Stimulated activated CD4-positive, alpha-beta T cell treated with anti-CD3 and anti-CD28 coated beads, Interleukin-12 subunit alpha, Interleukin-12 subunit beta, amount 100 ng/mL, for 4 hours (primary cell): ENCODE measurements at regions not wholly inside any gene's neighbourhood (a gene's known extent, or its start where the extent isn't known, plus 50 kb on each side); places are given as distances from the start of the nearest gene placed in this dataset.
"Not testable (repeated sequence)": the region's sequence is repeated elsewhere in the genome, so short reads cannot be mapped to it uniquely, and the experiment has no call there.

Experiments used
- DNase-seq: peaks from one replicate; pipeline ENCODE4 v3.0.0-alpha.2; 2020

GRCh38 chr12:5328669-5329517, 103.0 kb upstream of the NTF3 start:
- no peak for DNase-seq

DNA sequence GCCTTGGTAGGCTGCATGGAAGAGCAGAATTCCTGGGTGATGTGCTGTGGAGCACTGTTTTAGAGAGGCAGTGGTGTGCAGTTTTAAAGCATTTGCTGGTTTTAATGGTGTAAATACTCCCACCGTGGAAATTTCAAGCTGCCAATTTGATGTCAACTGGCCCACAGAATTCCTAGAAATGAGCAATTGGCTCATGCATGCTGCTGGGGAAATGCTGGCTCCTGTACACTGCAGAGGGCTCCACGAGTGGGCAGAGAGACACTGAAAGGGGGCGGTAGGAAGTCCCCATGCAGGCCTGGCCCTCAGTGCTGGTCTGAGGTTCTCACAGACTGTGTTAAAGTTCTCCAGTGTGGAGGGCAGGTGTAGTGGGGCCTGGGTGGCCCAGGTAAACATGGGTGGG, 99.4 kb upstream of the NTF3 start:
- DNase-seq = no peak

- no peak for DNase-seq
Observed at GRCh38 chr12:5333096-5333495, 98.8 kb upstream of the NTF3 start.

DNA sequence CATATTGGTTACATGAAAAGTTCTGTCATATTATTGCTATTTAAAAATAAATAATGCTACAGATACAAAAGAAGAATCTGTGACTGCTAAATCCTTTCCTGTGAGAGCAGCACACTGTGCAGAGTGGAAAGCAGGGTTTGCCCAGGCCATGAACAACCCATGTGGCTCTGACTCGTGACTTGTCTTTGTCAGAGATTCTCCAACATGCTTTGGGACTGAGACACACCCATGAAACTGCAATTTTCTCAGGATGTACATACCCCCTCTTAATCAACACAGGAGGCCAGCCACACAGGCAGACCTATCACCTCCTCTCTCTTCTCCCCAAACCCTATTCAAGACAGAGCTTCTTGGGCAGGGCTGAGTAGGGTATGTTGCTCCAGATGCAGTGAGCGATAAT, 96.8 kb upstream of the NTF3 start:
- no peak for DNase-seq

- not testable (repeated sequence) for DNase-seq
Observed at GRCh38 chr12:5341086-5341485, 90.8 kb upstream of the NTF3 start.

- no peak for DNase-seq
Observed at GRCh38 chr12:5343711-5344110, 88.2 kb upstream of the NTF3 start.

GRCh38 chr12:5344131-5344530, 87.8 kb upstream of the NTF3 start:
- DNase-seq = no peak

GRCh38 chr12:5345534-5345933, 86.4 kb upstream of the NTF3 start:
- DNase-seq = no peak

DNA sequence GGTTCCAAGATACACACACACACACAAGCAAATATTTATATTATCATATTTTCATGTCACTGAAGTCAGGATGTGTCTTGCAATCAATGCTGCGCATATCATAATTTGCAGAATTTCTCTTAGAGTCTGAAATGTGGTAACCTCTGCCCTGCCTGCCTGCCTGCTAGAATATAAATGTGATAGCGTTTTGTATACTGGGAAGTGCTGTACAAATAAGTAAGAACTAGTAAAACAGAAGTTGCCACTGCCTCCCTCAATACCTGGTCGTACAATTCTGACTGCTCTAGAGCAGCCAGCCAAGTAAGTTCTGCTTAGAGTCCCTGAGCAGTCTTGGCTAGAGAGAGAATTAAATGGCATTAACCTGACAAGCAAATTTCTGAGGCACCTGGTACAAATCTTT, 83.9 kb upstream of the NTF3 start:
- no peak for DNase-seq

GRCh38 chr12:5348491-5348890, 83.4 kb upstream of the NTF3 start:
- no peak for DNase-seq

DNA sequence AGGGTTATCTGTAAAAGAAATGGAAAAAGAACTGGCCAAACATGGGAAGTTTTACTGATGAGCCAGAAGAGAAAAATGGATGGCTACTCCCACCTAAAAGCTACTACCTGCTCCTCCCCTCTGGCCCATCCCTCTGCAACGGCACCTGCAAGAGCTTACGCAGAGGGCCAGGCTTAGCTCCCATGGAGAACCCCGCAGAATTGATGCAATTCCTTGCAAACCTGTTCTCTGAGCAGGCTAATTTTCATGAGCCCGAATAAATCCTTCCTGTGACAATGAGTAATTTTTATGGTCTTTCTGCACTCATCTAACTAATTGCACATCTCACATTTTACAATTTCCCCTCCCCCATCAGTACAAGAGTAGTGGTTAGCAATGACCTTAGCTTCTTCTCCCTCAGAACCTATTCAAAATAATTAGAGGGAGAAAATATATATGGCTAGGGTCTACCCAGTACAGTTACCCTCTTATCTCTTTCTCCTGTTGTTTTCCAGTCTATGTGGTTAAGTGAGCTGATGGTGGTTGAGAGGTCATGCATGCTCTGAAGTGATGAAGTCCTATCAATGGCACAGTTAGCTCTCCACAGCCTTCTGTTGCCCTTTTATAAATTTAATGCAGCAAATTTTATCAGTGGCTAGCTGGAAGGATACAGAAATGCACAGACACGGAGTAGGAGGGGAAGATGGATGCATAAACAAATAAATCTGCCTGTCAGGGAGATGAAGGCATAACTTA, 67.7 kb upstream of the NTF3 start:
- DNase-seq = no peak

DNA sequence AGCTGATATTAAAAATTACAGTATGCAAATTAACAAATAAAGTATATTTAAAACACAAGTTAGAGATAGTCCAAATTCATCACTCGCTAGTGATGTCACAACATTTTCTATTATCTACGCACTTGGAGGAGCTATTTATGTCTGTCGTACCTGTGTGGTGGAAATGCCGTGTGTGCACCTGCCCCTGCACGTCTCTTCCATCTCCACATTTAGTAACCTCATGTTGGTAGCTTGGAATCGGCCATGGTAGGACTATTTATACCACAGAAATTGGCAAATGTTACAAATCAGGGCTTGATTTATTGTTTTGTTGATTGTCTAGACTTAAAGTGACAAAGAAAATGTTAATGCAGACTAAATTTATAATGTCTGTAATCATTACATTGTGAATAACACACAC, 62.6 kb upstream of the NTF3 start:
- DNase-seq = no peak

- no peak for DNase-seq
Observed at GRCh38 chr12:5371631-5372030, 60.3 kb upstream of the NTF3 start.

GRCh38 chr12:5374713-5375112, 57.2 kb upstream of the NTF3 start:
- no peak for DNase-seq

DNA sequence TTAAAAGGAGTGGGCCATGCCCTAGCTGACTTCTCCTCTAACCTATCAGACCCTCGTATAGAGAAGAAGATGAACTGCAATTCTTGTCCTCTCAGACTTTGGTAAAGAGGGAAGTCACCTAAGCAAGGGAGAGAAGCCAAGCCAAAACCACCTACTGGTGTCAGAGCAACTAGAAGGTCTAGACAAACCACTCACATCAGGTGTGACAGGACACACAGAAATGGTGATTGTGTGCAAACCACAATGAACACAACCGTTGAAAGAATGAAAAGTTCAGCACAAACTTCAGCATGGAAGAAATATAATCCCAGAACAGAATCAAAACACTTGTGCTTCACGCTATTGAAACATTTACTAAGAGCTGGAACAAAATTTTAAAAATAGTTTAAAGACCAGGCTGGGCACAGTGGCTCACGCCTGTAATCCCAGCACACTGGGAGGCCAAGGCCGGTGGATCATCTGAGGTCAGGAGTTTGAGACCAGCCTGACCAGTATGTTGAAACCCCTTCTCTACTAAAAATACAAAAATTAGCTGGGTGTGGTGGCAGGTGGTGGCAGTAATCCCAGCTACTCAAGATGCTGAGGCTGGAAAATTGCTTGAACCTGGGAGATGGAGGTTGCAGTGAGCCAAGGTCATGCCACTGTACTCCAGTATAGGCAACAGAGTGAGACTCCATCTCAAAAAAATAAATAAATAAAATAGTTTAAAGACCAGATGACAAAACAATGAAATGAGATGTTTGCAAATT, 56.2 kb upstream of the NTF3 start:
- DNase-seq = no peak

DNA sequence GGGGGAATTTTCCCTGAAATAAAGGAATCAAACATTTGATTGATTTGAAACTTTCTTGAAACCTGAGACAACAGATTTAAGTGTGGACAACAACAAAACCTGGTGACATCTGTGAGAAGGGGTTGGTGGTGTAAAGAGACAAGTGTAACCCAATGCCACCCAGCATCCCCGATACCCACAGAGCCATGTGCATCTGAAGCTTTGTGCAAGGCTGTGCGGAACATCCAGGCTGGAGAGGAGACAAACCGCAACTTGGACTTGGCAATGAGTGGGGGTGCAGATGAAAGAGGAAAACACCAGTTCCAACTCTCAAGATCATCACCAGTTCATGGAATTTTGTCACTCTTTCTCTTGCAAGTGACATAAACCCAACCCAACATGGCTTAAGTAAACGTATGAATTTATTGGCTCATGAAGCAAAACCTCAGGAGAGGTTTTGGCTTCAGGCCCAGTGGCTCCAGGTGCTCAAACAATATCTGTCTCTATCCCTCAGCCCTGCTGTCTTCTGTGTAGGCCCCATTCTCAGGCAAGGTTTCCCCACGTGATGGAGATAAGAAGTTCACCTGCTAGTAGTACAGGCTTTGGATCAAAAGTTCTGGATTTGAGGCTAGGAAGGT, 55.2 kb upstream of the NTF3 start:
- no peak for DNase-seq

- DNase-seq = no peak
Observed at GRCh38 chr12:5377997-5378592, 53.8 kb upstream of the NTF3 start.

GRCh38 chr12:5379749-5380496, 52.0 kb upstream of the NTF3 start:
- DNase-seq = no peak
